ENCODE measurements at regions not wholly inside any gene's neighbourhood (a gene's known extent, or its start where the extent isn't known, plus 50 kb on each side); places are given as distances from the start of the nearest gene placed in this dataset.
"Not testable (repeated sequence)": the region's sequence is repeated elsewhere in the genome, so short reads cannot be mapped to it uniquely, and the experiment has no call there.

DNA sequence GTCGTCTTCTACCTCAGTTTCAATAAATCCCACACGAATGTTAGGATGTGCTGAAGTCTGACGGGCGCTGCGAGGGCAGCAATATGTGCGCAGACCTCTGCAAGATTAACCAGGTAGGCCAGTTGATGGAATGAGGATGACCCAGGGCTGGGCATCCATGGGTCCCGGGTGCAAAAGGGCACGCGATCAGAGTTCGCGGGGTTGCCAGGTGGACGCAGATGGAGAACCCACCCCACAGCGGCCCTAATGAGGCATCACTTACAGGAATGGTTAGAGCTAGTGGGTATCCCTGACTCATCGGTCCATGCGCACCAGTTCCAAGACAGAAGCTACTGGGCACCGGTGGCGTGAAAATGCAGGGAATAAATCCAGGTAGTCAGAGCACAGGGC lies 2116.0 kb downstream of the TP53TG3F start:
- no peak overlapping the region for H3K9ac ChIP-seq (ENCODE audit: low read length)
- no peaks in the 10 kb centered on the region for H3K27me3 Mint-ChIP-seq (ENCODE audit: low read depth, unreplicated experiment)
- H3K4me1 ChIP-seq (ENCODE audit: insufficient read depth, low read length): no peaks in the 10 kb centered on the region
- H3K27ac Mint-ChIP-seq (ENCODE audit: unreplicated experiment): no peak overlapping the region
- no peaks in the 10 kb centered on the region for H3K36me3 ChIP-seq (ENCODE audit: insufficient read depth, low read length)
- peaks cover 3% of the 10 kb centered on the region for H3K9me3 ChIP-seq (ENCODE audit: insufficient read depth, low read depth, low read length)
- no peak overlapping the region for H3K4me3 ChIP-seq (ENCODE audit: insufficient read depth, low read depth, low read length)
- FAIRE-seq (no peak), DNase-seq (ENCODE audit: low read depth) (no peak)
- no peaks in the 10 kb centered on the region for H3K4me1 Mint-ChIP-seq (ENCODE audit: low read depth, unreplicated experiment)
- no peaks in the 10 kb centered on the region for H4K20me1 ChIP-seq (ENCODE audit: insufficient read depth, low read length)
- H3K4me3 Mint-ChIP-seq (ENCODE audit: unreplicated experiment): no peak overlapping the region
- H3K27ac ChIP-seq (ENCODE audit: low read depth, low read length): no peak overlapping the region
- no peak overlapping the region for H2AFZ ChIP-seq (ENCODE audit: low read depth, low read length)
- H3K27me3 ChIP-seq (ENCODE audit: insufficient read depth, low read length): no peaks in the 10 kb centered on the region
- H3K9me3 Mint-ChIP-seq (ENCODE audit: unreplicated experiment): peaks cover 24% of the 10 kb centered on the region
- no peaks in the 10 kb centered on the region for H3K36me3 Mint-ChIP-seq (ENCODE audit: low read depth, unreplicated experiment)
- TF ChIP-seq EZH2 (IDR thresholded peaks at IDR 0.05; ENCODE audit: insufficient read depth, low read length): no peak
- H3K79me2 ChIP-seq (ENCODE audit: insufficient read depth, low read length): no peaks in the 10 kb centered on the region
- no peak overlapping the region for H3K4me2 ChIP-seq (ENCODE audit: low read length)

DNA sequence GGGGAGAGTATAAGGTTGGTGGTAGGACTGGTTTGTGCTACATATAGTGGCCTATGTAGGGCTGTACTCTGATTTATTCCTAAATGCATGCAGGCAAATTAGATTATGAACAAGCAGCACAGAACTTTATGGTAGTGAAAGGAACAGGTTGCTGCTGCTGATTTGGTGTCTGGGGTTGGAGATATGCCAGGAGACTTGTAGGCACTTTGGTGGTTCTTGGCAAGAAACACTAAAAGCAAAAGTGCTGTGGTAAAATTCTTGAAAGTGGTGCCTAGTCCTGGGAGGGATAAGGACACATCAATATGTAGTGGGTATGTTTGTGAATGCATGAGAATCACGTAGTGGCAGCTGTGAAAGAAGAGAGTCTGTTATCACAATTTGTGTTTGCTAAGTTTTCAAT lies 2126.0 kb downstream of the TP53TG3F start:
- no peaks in the 10 kb centered on the region for H3K27me3 Mint-ChIP-seq (ENCODE audit: low read depth, unreplicated experiment)
- Histone ChIP-seq H3K4me3 (ENCODE audit: insufficient read depth, low read depth, low read length) (no peak overlapping the region), H4K20me1 (ENCODE audit: insufficient read depth, low read length) (no peaks in the 10 kb centered on the region), H3K4me2 (ENCODE audit: low read length) (no peak overlapping the region), H3K27me3 (ENCODE audit: insufficient read depth, low read length) (no peaks in the 10 kb centered on the region), H3K79me2 (ENCODE audit: insufficient read depth, low read length) (no peaks in the 10 kb centered on the region), H3K9ac (ENCODE audit: low read length) (no peak overlapping the region), H3K4me1 (ENCODE audit: insufficient read depth, low read length) (no peaks in the 10 kb centered on the region), H3K27ac (ENCODE audit: low read depth, low read length) (no peak overlapping the region), H3K36me3 (ENCODE audit: insufficient read depth, low read length) (no peaks in the 10 kb centered on the region), H2AFZ (ENCODE audit: low read depth, low read length) (no peak overlapping the region), H3K9me3 (ENCODE audit: insufficient read depth, low read depth, low read length) (no peaks in the 10 kb centered on the region)
- H3K4me3 Mint-ChIP-seq (ENCODE audit: unreplicated experiment): no peak overlapping the region
- DNase-seq (ENCODE audit: low read depth): no peak
- no peaks in the 10 kb centered on the region for H3K4me1 Mint-ChIP-seq (ENCODE audit: low read depth, unreplicated experiment)
- H3K27ac Mint-ChIP-seq (ENCODE audit: unreplicated experiment): no peak overlapping the region
- H3K9me3 Mint-ChIP-seq (ENCODE audit: unreplicated experiment): no peaks in the 10 kb centered on the region
- no peaks in the 10 kb centered on the region for H3K36me3 Mint-ChIP-seq (ENCODE audit: low read depth, unreplicated experiment)
- TF ChIP-seq, protein P1, sequence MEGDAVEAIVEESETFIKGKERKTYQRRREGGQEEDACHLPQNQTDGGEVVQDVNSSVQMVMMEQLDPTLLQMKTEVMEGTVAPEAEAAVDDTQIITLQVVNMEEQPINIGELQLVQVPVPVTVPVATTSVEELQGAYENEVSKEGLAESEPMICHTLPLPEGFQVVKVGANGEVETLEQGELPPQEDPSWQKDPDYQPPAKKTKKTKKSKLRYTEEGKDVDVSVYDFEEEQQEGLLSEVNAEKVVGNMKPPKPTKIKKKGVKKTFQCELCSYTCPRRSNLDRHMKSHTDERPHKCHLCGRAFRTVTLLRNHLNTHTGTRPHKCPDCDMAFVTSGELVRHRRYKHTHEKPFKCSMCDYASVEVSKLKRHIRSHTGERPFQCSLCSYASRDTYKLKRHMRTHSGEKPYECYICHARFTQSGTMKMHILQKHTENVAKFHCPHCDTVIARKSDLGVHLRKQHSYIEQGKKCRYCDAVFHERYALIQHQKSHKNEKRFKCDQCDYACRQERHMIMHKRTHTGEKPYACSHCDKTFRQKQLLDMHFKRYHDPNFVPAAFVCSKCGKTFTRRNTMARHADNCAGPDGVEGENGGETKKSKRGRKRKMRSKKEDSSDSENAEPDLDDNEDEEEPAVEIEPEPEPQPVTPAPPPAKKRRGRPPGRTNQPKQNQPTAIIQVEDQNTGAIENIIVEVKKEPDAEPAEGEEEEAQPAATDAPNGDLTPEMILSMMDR (IDR thresholded peaks at IDR 0.05; ENCODE audit: insufficient read depth, low read depth, low read length): no peak
- TF ChIP-seq EZH2 (IDR thresholded peaks at IDR 0.05; ENCODE audit: insufficient read depth, low read length): no peak
- no peak for FAIRE-seq

DNA sequence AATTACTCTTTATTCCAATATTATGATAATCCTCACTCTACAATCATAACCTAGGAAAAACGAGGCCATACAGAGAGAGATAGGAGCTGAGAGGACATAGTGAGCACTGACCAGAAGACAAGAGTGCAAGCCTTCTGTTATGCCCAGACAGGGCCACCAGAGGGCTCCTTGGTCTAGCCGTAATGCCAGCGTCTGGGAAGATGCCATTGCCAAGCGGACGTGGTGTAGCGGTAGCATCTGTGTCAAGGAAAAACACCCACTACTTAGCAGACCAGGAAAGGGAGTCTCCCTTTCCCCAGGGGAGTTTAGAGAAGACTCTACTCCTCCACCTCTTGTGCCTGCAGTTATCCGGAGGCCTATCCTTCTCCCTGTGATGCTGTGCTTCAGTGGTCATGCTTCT lies 2131.5 kb downstream of the TP53TG3F start:
- not testable (repeated sequence) for H3K36me3 ChIP-seq (ENCODE audit: insufficient read depth, low read length); H3K4me1 ChIP-seq (ENCODE audit: insufficient read depth, low read length); H3K27me3 Mint-ChIP-seq (ENCODE audit: low read depth, unreplicated experiment); H3K36me3 Mint-ChIP-seq (ENCODE audit: low read depth, unreplicated experiment); H3K27ac ChIP-seq (ENCODE audit: low read depth, low read length); H3K27ac Mint-ChIP-seq (ENCODE audit: unreplicated experiment); H3K4me3 Mint-ChIP-seq (ENCODE audit: unreplicated experiment); H3K4me2 ChIP-seq (ENCODE audit: low read length); H3K4me3 ChIP-seq (ENCODE audit: insufficient read depth, low read depth, low read length); H3K9me3 ChIP-seq (ENCODE audit: insufficient read depth, low read depth, low read length); H3K79me2 ChIP-seq (ENCODE audit: insufficient read depth, low read length); H3K9ac ChIP-seq (ENCODE audit: low read length); H4K20me1 ChIP-seq (ENCODE audit: insufficient read depth, low read length); H3K27me3 ChIP-seq (ENCODE audit: insufficient read depth, low read length); H3K4me1 Mint-ChIP-seq (ENCODE audit: low read depth, unreplicated experiment); DNase-seq (ENCODE audit: low read depth); H3K9me3 Mint-ChIP-seq (ENCODE audit: unreplicated experiment); FAIRE-seq; H2AFZ ChIP-seq (ENCODE audit: low read depth, low read length)

DNA sequence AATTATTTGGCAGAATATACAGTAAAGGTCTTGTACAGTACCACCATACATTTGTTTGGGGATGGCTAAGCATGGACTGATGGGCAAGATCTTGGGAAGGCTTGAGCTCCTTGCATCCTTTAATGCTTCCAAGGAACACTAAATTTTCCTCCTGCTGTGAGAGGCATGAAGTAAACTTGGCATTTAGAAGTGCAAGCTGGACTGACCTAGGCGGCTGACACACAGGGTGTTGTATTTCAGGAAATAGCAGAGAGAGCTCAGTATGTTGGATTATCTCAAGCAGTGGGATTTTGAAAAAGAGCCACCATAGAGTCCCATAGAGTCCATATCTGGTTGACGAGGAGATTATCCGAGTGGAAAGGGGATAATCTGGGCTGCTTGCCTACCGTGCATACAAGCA lies 2137.1 kb downstream of the TP53TG3F start:
- H3K36me3 Mint-ChIP-seq (ENCODE audit: low read depth, unreplicated experiment): no peaks in the 10 kb centered on the region

More for the DNA sequence above, 2137.1 kb downstream of the TP53TG3F start:
- H3K4me3 Mint-ChIP-seq (ENCODE audit: unreplicated experiment): no peak overlapping the region
- Histone ChIP-seq H3K9ac (ENCODE audit: low read length) (no peak overlapping the region), H3K27ac (ENCODE audit: low read depth, low read length) (no peak overlapping the region), H3K36me3 (ENCODE audit: insufficient read depth, low read length) (no peaks in the 10 kb centered on the region), H3K4me3 (ENCODE audit: insufficient read depth, low read depth, low read length) (no peak overlapping the region), H3K4me1 (ENCODE audit: insufficient read depth, low read length) (no peaks in the 10 kb centered on the region), H2AFZ (ENCODE audit: low read depth, low read length) (no peak overlapping the region), H3K4me2 (ENCODE audit: low read length) (no peak overlapping the region), H3K79me2 (ENCODE audit: insufficient read depth, low read length) (no peaks in the 10 kb centered on the region), H3K27me3 (ENCODE audit: insufficient read depth, low read length) (no peaks in the 10 kb centered on the region), H4K20me1 (ENCODE audit: insufficient read depth, low read length) (no peaks in the 10 kb centered on the region), H3K9me3 (ENCODE audit: insufficient read depth, low read depth, low read length) (peaks cover 4% of the 10 kb centered on the region)
- FAIRE-seq (no peak), DNase-seq (ENCODE audit: low read depth) (no peak)
- TF ChIP-seq EZH2 (IDR thresholded peaks at IDR 0.05; ENCODE audit: insufficient read depth, low read length): no peak
- TF ChIP-seq, protein P1 (IDR thresholded peaks at IDR 0.05; ENCODE audit: insufficient read depth, low read depth, low read length): no peak
- H3K9me3 Mint-ChIP-seq (ENCODE audit: unreplicated experiment): peaks cover 8% of the 10 kb centered on the region
- H3K27ac Mint-ChIP-seq (ENCODE audit: unreplicated experiment): no peak overlapping the region
- H3K27me3 Mint-ChIP-seq (ENCODE audit: low read depth, unreplicated experiment): no peaks in the 10 kb centered on the region
- H3K4me1 Mint-ChIP-seq (ENCODE audit: low read depth, unreplicated experiment): no peaks in the 10 kb centered on the region

Data from astrocyte (in vitro differentiated cells and primary cell).